Pancreas (tissue), 10 donors: ENCODE measurements at regions not wholly inside any gene's neighbourhood (a gene's known extent, or its start where the extent isn't known, plus 50 kb on each side); places are given as distances from the start of the nearest gene placed in this dataset.

ENCODE experiments used
- ATAC-seq, 4 donors: fragments of 200-7000 bp; cut with Tn5 transposase; one replicate each; pipeline versions ENCODE4 v1.8.0 to v1.9.1; 2020; ENCODE audit warnings: mild to moderate bottlenecking in 4 of 4, moderate library complexity in 4 of 4
- DNase-seq, 6 donors: peaks; one replicate each; pipeline ENCODE4 v3.0.0-alpha.2; 2020
- FAIRE-seq: peaks from 2 replicates; lab custom pipeline; 2012; peaks lifted over from hg19 to GRCh38; lab: Jason Lieb, UNC
- H3K27ac ChIP-seq, 4 donors: fragments of 200-600 bp; sonication (generic); 1 replicate in 3 of 4; 2 replicates in 1 of 4; pipeline versions ENCODE4 v1.5.0 to v1.8.0; 2020
- H3K27me3 ChIP-seq, 4 donors: fragments of 200-600 bp; one replicate each; pipeline ENCODE4 v1.8.0; 2021
- H3K36me3 ChIP-seq, 3 donors: fragments of 200-600 bp; sonication (generic) in 1 of 3; one replicate each; pipeline versions ENCODE4 v1.5.0 to v1.8.0; 2020 to 2021
- H3K4me1 ChIP-seq, 3 donors: fragments of 200-600 bp; one replicate each; pipeline ENCODE4 v1.8.0; 2021
- H3K4me3 ChIP-seq, 4 donors: fragments of 200-600 bp; sonication (generic) in 2 of 4; one replicate each; pipeline versions ENCODE4 v1.5.0 to v1.8.0; 2020 to 2021
- H3K9me3 ChIP-seq, 4 donors: fragments of 200-600 bp; one replicate each; pipeline ENCODE4 v1.8.0; 2021
- WGBS, 2 donors: extraction: QIAGEN DNeasy Blood & Tissue Kit; methylation state at CpG; one replicate each; pipeline ENCODE4 v1.1.7; 2013; 5-methylcytosine and 5-hydroxymethylcytosine counted together
- intact Hi-C, 3 donors: fragments of 100-400 bp; cut with DNase I; formaldehyde crosslinking; loops; one replicate each; pipeline versions ENCODE4 v1.11.1 to v1.14.2; 2022
- TF ChIP-seq, protein P1 (sequence below), 4 donors: fragments of 200-600 bp; sonication (generic) in 3 of 4; IDR thresholded peaks; one replicate each; pipeline versions ENCODE4 v1.5.0 to v1.8.0; 2021; ENCODE audit warnings: antibody characterized with exemption in 4 of 4
- donor health status: healthy with polysubstance abuse.
- donor health status: DM: no; HTN: no; CAD: no; lungs with moderate emphysema.
- donor health status: DM: no; HTN: no; CAD: no.
- donor health status: control.
- donor health status: control.
- donor health status: Bipolar disorder and iron deficiency.
- donor health status: DM: yes; HTN: yes; CAD: no.
- donor health status: DM: no; HTN: no; CAD: no.
- donor health status: DM: no; HTN: no; CAD: no.
- donor health status: DM: yes; HTN: yes; CAD: no.

DNA sequence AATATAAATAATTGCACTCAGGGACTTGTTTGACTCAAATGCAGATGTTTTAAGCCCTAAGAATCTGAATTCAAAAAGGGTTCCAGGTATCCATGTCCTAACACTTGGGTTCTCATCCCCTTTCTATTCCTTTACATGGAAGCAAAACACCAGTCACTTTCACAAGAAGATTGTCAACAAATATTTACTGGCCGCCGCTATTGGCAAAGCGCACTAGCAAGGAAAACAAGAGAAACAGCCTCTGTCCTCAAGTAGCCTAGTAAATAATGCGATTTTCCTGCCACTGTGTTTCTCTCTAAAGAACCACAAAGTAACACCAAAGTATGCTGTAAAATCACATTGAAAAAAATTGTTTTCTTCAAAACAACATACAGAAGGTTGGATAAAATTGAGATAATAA, 66.7 kb upstream of the EZH2 start:
- no peaks in the 10 kb centered on the region for H3K36me3 ChIP-seq
- no peak for ATAC-seq
- no peak overlapping the region for H3K4me3 ChIP-seq
- intact Hi-C loops, result no loop called here
- H3K27ac ChIP-seq, result no peak overlapping the region
- H3K9me3 ChIP-seq, result no peaks in the 10 kb centered on the region
- no peak for FAIRE-seq
- DNase-seq, result no peak
- H3K27me3 ChIP-seq, result no peaks in the 10 kb centered on the region
- H3K4me1 ChIP-seq, result no peaks in the 10 kb centered on the region
- TF ChIP-seq, protein P1, sequence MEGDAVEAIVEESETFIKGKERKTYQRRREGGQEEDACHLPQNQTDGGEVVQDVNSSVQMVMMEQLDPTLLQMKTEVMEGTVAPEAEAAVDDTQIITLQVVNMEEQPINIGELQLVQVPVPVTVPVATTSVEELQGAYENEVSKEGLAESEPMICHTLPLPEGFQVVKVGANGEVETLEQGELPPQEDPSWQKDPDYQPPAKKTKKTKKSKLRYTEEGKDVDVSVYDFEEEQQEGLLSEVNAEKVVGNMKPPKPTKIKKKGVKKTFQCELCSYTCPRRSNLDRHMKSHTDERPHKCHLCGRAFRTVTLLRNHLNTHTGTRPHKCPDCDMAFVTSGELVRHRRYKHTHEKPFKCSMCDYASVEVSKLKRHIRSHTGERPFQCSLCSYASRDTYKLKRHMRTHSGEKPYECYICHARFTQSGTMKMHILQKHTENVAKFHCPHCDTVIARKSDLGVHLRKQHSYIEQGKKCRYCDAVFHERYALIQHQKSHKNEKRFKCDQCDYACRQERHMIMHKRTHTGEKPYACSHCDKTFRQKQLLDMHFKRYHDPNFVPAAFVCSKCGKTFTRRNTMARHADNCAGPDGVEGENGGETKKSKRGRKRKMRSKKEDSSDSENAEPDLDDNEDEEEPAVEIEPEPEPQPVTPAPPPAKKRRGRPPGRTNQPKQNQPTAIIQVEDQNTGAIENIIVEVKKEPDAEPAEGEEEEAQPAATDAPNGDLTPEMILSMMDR (IDR thresholded peaks at IDR 0.05), result no peak
- WGBS, 2 donors, result 69 to 80% methylated on average over 4 of the region's 4 CpGs

DNA sequence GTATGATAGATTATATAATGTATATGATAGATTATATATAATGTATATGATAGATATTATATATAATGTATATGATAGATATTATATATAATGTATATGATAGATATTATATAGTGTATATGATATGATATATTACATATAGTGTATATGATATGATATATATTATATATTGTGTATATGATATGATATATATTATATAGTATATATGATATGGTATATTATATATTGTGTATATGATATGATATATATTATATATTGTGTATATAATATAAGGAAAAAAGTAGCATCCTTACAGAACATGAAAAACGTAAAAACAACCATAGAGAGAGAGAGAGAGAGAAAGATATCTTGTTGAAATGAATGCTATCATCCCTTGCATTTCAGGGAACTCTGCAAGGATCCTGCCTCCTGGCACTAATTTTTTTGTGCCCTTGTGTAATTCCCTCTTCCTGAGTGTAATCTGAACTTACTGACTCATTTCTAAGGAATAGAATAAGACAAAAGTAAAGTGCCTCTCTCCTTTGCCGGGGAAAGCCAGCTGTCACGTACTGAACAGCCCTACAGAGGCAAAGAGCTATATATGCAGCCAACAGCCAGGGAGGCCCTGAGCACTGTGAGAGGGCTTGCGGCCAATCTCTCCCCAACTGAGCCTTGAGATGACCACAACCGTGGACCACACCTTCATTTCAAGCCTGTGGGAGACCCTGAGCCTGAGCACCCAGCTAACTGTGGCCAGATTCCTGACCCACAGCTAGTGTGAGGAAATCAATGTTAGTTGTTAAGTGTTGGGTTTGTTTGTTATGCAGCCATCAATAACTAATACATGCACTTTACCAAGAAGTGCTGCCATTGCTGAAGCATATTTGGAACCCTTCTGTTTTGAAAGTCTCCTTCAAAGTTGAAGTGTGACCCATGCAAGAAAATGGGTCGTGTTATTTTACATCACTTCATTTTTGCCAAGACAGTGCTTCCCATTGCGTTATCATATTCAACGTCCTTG, 61.1 kb upstream of the EZH2 start:
- no peak overlapping the region for H3K27ac ChIP-seq
- no peaks in the 10 kb centered on the region for H3K9me3 ChIP-seq
- DNase-seq, result no peak
- peak; percentile 99 for FAIRE-seq
- ATAC-seq, result no peak
- no peaks in the 10 kb centered on the region for H3K27me3 ChIP-seq
- intact Hi-C loops, result no loop called here
- 52 to 66% methylated on average over 8 of the region's 8 CpGs for WGBS, 2 donors
- no peaks in the 10 kb centered on the region for H3K36me3 ChIP-seq
- no peak overlapping the region for H3K4me3 ChIP-seq
- TF ChIP-seq, protein P1 (IDR thresholded peaks at IDR 0.05), result no peak
- H3K4me1 ChIP-seq, result peaks cover 1 to 4% (median 1%) of the 10 kb centered on the region in 3 donors

DNA sequence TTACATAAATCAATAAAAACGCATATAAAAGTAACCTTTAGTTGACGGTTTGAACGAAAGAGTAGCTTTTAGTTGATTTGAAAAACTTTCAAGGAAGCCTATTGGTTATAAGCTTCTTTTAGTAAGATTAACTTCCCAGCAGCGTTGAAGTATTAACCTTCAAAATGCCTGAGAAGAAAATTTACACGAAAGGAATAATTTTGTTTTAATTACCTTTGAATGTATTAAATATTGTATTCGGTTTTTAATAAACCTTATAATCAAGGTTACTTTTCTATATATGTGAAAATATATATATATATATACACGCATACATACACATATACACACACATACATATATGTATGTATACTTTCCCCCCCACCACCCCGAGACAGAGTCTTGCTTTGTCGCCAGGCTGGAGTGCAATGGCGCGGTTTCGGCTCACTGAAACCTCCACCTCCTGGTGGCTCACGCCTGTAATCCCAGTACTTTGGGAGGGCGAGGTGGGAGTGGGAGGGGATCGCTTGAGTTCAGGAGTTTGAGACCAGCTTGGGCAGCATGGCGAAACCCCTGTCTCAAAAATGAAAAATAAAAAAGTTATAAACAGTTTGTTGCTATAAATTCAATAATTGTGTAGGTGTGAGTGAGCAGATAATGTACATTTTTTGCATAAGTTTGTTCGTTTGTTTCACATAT, 57.6 kb upstream of the EZH2 start:
- H3K27ac ChIP-seq, result peak overlapping the region in 3 of 4 donors; percentile 83 to 93 (median 89)
- intact Hi-C loops, result no loop called here
- DNase-seq (peak in 5 of 6 donors; percentile 47 to 67 (median 59)), FAIRE-seq (peak; percentile 54), ATAC-seq (peak; percentile 51 to 79 (median 70))
- H3K27me3 ChIP-seq, result no peaks in the 10 kb centered on the region
- TF ChIP-seq, protein P1 (IDR thresholded peaks at IDR 0.05), result no peak
- H3K4me1 ChIP-seq, result peaks cover 4 to 8% (median 5%) of the 10 kb centered on the region in 3 donors
- peak overlapping the region in 3 of 4 donors; percentile 70 to 81 (median 80) for H3K4me3 ChIP-seq
- WGBS, 2 donors, result 5 to 9% methylated on average over 17 of the region's 17 CpGs
- no peaks in the 10 kb centered on the region for H3K9me3 ChIP-seq
- H3K36me3 ChIP-seq, result no peaks in the 10 kb centered on the region

DNA sequence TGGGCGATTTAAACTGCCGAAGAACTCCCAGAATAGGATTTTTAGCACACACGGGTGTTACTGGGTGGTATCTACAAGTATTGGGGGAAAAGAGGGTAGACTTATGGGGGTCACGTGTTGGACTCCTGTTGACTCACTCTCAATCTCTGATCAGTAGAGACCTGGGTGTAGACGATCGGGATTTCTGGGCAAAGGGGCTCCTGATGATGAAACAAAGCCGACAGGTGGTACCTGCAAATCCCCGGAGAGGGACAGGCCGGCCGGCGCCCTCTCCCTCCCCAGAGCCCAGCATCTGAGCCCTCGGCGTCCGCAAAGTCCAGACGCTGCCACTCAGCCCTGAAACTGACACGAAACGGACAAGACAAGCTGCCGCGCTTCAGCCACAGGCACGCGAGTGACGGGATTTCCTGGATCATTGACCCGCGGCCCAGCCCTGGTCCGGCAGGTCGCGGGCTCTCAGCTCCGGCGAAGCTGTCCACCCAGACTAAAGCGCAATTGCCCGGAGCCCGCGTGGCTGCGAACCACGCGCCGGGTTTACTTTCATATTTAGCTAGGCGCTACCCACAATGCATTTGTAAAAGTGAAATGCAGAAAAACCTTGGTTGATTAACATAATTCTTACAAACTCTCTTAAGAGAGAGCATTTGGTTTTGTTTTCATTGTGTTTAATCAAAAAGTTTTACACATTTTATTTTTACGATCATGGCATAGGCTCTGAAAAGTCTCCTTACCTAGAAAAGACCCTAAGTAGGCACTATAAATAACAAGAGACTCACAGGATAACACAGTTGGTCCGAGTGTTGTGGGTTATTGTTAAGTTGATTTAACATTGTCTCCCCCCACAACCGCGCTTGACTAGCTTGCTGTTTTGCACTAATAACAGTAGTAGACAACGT, 56.9 kb upstream of the EZH2 start:
- FAIRE-seq, result peak; percentile 43
- intact Hi-C loops, result no loop called here

More for the DNA sequence above, 56.9 kb upstream of the EZH2 start:
- TF ChIP-seq, protein P1 (IDR thresholded peaks at IDR 0.05), result no peak
- peak overlapping the region; percentile 83 to 93 (median 90) for H3K27ac ChIP-seq
- H3K4me3 ChIP-seq, result peak overlapping the region; percentile 70 to 81 (median 76)
- ATAC-seq (peak; percentile 87 to 95 (median 91)), DNase-seq (peak; percentile 68 to 89 (median 79))
- H3K9me3 ChIP-seq, result no peaks in the 10 kb centered on the region
- peaks cover 4 to 8% (median 5%) of the 10 kb centered on the region in 3 donors for H3K4me1 ChIP-seq
- H3K27me3 ChIP-seq, result no peaks in the 10 kb centered on the region
- WGBS, 2 donors, result 0% methylated on average over 43 of the region's 43 CpGs
- H3K36me3 ChIP-seq, result no peaks in the 10 kb centered on the region
